GM20000 (cell line): ENCODE measurements at regions not wholly inside any gene's neighbourhood (a gene's known extent, or its start where the extent isn't known, plus 50 kb on each side); places are given as distances from the start of the nearest gene placed in this dataset.
"Not testable (repeated sequence)": the region's sequence is repeated elsewhere in the genome, so short reads cannot be mapped to it uniquely, and the experiment has no call there.

ENCODE experiments used
- DNase-seq: peaks from one replicate; pipeline ENCODE4 v3.0.0; 2012; ENCODE audit warnings: low spot score
- CTCF ChIP-seq: IDR thresholded peaks from 2 replicates; pipeline ENCODE4 v1.5.1; 2012; ENCODE audit warnings: mild to moderate bottlenecking, control low read depth; ENCODE audit errors: extremely low read depth, missing control alignments

- no peak for DNase-seq
- TF ChIP-seq CTCF, result no peak
Measured at GRCh38 chr5:108516785-108517184, 134.9 kb upstream of the FBXL17 start.

GRCh38 chr5:108515517-108516105 lies 133.7 kb upstream of the FBXL17 start:
- no peak for DNase-seq
- no peak for TF ChIP-seq CTCF

GRCh38 chr5:108508979-108509378 lies 127.1 kb upstream of the FBXL17 start:
- no peak for TF ChIP-seq CTCF
- DNase-seq, result no peak

- TF ChIP-seq CTCF, result no peak
- DNase-seq, result no peak
Measured at GRCh38 chr5:108507631-108508030, 125.7 kb upstream of the FBXL17 start.

GRCh38 chr5:108505608-108506007 lies 123.7 kb upstream of the FBXL17 start:
- no peak for TF ChIP-seq CTCF
- DNase-seq, result no peak

GRCh38 chr5:108504974-108505373 lies 123.1 kb upstream of the FBXL17 start:
- TF ChIP-seq CTCF, result no peak
- no peak for DNase-seq

GRCh38 chr5:108503986-108504385 lies 122.1 kb upstream of the FBXL17 start:
- no peak for TF ChIP-seq CTCF
- no peak for DNase-seq

GRCh38 chr5:108495615-108496014 lies 113.7 kb upstream of the FBXL17 start:
- not testable (repeated sequence) for DNase-seq
